Anterior cingulate cortex (tissue), 58 donors: ENCODE measurements at regions not wholly inside any gene's neighbourhood (a gene's known extent, or its start where the extent isn't known, plus 50 kb on each side); places are given as distances from the start of the nearest gene placed in this dataset.

Experiments
- DNase-seq, 58 donors: peaks; one replicate each; lab custom pipeline; 2025; lab: John Stamatoyannopoulos, UW

- no peak for DNase-seq
Observed at GRCh38 chrX:39642071-39642470, 455.7 kb downstream of the BCOR start.

DNA sequence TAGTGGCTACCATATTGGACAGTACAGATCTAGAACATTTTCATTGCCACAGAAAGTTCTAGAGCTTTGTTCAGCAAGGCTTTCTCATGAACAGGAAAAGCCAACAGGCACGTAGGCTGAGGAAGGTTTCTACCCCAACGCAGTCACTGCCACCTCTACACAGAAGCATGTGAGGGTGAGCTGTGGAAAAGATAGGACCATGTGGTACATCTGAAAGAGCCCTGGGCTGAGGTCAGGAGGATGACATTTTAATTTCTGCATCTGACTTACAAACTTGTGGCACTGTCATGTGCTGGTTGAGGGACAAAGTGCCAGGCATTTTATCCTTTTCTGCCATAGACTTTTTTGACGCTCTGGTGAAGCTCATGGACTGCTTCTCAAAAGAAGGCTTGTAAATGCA lies 454.2 kb downstream of the BCOR start:
- DNase-seq: no peak

DNA sequence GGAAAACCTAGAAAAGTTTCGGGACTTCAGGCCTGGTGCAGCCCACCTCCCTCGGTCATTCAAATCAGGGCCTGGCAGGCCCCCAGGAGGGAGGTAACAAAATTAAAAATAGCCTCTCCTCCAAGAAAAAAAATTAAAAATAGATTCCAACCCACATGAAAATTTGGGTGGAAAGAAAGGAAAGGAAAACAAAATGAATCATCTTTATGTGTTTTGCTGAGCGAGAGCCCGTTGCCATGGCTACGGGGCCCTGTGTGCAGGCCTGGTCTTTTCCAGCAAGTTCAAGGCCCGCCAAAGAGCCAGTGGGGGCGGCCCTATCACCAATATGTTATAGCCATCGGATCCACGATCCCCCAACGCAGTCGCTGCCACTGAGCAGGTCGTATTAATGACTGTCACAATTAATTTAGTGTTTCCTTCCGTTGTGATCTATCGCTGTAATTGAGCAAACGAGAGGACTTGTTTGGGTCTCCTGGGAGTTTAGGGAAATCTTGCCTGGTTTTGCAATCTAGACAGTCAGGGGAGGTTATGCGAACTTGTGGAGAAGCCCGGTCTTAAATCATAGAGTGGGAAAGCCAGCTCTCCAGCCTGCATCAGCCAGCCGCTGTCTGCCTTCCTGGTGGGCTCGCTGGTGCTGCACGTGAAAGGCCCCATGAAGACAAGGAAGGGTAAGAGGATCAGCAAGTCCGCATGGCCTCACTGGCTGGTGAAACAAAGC lies 452.4 kb downstream of the BCOR start:
- peak in 9 of 58 donors; percentile 0 to 33 (median 4) for DNase-seq

DNA sequence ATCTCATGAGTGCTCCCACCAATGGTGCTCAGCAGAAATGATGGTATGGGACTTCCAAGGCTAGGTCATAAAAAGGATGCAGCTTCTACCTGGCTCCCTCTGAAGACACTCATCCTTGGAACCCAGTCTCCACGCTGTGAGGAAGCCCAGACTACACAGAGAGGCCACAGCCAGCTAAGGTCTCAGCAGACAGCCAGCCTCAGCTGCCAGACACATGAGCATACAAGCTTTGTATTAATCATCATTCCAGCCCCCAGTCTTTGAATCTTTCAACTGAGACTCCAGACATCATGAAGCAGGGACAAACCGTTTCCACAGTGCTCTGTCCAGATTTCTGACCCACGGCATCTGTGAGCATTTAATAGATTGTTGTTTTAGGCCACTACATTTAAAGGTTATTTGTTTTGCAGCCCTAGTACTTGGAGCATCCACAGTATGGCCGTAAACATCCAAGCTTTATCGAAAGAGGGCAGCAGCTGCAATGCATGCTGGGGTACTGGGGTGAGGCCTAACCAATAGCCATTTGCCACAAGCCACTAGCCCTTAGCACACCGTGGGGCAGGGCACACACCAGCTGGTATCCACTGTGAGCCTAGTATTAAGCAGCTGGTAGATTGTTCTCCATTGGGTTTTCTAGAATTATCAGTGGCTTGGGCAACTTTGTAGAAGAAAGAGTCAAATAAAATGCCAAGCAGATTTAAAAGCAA lies 449.1 kb downstream of the BCOR start:
- DNase-seq: no peak

DNA sequence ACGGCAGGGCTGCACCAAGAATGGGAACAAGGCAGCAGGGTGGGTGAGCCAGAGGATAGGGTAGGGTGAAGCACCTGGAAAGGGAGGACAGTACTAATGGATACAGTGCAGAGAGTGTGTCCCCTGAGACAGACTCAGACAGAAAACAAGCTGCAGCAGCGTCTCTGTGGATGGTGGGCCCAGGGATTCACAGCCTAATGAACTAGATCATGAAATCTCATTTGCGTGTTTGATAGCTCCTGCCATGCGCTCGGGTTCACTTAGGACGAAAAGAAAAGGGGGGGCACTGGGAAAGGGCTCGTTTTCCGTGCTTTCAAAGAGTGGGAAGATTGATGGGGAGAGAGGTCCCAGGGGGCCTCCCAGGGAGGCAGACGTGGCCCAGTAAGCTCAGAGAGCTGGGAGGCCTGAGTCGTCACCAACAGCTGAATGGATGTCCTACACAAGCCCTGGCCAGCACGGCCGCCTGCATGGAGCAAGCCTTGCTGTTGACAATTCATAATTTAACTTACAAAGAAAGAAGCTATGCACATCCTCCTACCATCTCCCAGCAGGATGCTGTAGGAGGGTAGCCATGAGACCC lies 446.9 kb downstream of the BCOR start:
- DNase-seq: no peak

DNA sequence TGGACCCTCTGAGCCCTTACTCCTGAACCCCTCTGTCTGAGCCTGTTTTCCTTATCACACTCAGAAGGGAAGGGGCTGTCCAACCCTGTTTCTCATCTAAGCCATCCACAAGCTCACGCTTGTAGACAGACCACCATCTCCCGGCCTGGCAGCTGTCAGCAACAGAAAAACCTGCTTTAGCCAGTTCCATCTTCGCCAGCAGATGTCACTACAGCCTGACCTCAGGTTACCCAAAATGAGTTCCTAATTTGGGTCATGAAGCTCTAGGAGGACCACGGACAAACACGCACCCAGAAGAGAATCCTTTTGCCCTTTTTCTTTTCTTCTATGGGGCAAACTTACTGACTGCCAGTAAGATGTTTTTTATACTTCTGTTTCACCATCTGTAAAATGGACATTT lies 445.4 kb downstream of the BCOR start:
- DNase-seq: peak in 8 of 58 donors; percentile 0 to 33 (median 7)

DNA sequence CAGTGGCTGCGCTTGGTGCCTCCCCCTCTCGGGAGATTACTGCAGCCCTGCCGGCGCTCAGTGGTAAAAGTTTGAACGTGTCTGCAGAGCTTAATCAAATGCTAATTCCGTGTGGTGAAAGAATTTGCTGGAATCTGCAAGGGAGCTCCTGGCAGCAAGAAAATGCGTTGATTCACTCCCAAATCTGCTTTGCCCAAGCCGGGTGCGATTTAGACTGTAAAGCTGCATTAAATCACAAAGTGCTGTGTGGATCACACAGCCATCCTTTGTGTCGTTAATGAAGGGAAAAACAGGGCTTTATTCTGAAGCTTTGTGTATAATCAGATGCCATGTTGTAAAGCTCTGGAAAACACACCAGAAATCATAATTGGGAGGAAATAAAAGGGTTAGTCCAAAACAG lies 444.1 kb downstream of the BCOR start:
- DNase-seq: peak in 50 of 58 donors; percentile 2 to 80 (median 39)

DNA sequence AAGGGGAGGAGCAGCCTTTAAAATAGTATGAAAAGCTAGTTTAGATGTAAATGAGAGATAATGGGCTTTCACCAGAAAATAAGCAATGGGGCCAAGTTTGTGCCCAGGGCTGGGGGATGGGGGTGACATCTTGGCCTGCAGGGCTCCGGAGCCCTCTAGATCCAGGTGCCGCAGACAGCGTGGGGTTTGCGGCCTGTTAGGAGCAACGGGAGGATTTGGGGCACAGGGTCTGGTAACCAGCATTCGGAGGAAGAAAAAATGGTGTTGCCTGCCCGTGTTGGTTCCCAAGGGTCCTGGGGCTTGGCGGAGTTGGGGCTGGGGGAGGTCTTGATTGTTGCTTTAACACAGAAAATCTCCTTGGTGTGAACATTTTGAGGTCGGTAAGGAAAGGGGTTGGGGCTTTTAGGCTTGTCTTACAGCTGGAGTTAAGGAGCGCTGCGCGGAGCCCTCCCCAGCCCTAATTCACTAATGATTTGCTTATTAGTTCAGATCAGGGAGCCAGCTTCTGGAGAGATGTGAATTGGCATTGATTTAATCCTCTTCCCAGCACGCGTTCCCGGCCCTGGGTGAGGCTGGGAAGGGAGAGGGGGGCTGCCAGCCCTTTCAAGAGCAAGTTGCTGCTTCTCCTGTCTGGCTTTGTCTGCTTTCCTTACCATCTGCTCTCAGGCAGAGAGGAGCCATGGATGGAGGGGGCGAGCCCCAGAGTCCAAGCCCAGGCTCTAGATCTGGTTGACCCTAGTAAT lies 443.4 kb downstream of the BCOR start:
- DNase-seq: peak in 6 of 58 donors; percentile 4 to 34 (median 11)

GRCh38 chrX:39654952-39655351 lies 442.8 kb downstream of the BCOR start:
- no peak for DNase-seq

- DNase-seq: no peak
Observed at GRCh38 chrX:39661116-39661907, 436.4 kb downstream of the BCOR start.

- no peak for DNase-seq
Observed at GRCh38 chrX:39665830-39666518, 431.8 kb downstream of the BCOR start.

- no peak for DNase-seq
Observed at GRCh38 chrX:39667191-39667590, 430.6 kb downstream of the BCOR start.

DNA sequence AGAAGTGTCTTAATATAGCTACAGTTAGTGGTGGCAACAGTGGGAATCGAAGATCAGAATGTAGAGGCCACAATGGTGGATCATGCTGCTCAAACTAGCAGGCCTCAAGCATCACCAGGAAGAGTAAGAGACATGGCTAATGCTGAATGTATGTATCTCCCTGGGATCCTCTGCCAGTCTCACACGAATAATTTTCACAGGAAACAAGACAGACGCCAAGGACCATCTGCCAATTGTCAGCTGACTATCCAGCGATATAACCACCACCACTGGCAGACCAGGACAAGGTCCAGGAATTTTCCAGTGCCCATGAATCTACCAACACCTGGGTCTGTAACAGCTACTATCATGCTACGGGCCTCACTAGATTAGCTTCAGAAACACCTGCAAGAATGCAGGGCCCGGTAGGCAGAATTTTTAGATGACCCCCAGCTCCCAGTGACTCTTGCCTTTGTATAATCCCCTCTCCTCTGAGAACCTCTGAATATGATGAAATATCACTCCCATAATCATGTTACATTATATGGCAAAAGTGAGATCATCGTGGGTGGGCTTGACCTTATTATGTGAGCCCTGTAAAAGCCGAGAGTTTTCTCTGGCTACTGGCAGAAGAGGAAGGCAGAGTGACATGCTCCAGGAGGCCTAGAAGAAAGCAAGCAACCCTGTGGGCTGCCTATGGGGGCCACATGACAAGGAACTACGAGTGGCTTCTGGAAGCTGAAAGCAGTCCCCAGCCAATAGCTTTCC lies 429.8 kb downstream of the BCOR start:
- DNase-seq: no peak

DNA sequence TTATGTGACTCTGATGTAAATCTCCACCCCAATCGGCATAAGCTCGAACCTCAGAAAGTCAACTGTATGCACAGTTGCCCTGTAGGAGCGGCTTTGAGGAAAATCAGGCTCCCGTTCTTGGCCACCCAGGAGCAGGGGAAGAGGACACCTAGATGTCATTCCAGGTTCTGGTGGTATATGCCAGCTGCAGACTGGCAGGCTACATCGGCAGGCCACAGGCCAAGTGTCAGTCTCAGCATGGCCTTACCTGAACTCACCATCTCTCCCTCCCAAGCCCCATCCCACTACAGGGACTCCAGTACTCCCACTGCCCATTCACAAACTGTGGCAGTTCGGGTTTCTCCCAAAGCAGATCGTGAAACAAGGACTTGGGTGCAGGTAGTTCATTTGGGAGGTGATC lies 428.1 kb downstream of the BCOR start:
- no peak for DNase-seq

DNA sequence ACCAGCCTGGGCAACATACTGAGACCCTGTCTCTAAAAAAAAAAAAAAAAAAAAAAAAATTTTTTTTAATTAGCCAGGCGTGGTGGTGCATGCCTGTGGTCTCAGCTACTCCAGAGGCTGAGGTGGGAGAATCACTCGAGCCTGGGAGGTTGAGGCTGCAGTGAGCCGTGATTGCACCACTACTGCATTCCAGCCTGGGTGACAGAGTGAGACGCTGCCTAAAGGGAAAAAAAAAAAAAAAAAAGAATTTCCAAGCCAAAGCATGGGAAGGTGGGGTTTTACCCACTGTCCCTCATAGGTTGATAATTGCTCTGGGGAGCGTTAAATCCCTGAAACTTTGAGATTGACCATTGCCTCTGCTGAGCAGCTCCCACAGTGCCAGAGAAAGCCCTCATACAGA lies 427.5 kb downstream of the BCOR start:
- DNase-seq: no peak

GRCh38 chrX:39672405-39672804 lies 425.4 kb downstream of the BCOR start:
- DNase-seq: no peak

- no peak for DNase-seq
Observed at GRCh38 chrX:39674490-39675161, 423.1 kb downstream of the BCOR start.

DNA sequence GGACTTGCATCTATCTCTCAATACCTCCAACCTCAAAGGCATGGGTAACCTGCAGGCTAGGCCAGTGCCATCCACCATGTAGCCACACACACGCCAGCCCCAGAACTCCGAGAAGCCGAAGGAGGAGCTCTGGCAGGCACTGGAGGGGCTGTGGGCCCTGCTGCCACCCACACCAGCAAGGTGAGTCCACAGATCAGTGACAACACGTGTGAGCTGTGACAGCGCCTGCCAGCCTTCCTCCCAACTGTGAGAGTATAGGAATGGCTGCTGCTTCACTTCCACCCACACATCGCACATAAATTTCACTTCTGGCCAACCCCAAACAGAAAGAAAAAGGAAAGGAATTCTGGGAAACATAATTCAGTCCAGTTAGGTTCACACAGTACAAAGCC lies 422.6 kb downstream of the BCOR start:
- DNase-seq: no peak
